22Rv1 (cell line): ENCODE measurements at regions not wholly inside any gene's neighbourhood (a gene's known extent, or its start where the extent isn't known, plus 50 kb on each side); places are given as distances from the start of the nearest gene placed in this dataset.

Experiments
- ZFX ChIP-seq: fragments of 450-650 bp; IDR thresholded peaks from 2 replicates; pipeline ENCODE4 v1.6.1; 2017; ENCODE audit warnings: antibody characterized with exemption, borderline replicate concordance
- TF ChIP-seq, protein P1 (sequence below): fragments of 450-650 bp; IDR thresholded peaks from 2 replicates; pipeline ENCODE4 v1.5.1; 2017; ENCODE audit warnings: mild to moderate bottlenecking

DNA sequence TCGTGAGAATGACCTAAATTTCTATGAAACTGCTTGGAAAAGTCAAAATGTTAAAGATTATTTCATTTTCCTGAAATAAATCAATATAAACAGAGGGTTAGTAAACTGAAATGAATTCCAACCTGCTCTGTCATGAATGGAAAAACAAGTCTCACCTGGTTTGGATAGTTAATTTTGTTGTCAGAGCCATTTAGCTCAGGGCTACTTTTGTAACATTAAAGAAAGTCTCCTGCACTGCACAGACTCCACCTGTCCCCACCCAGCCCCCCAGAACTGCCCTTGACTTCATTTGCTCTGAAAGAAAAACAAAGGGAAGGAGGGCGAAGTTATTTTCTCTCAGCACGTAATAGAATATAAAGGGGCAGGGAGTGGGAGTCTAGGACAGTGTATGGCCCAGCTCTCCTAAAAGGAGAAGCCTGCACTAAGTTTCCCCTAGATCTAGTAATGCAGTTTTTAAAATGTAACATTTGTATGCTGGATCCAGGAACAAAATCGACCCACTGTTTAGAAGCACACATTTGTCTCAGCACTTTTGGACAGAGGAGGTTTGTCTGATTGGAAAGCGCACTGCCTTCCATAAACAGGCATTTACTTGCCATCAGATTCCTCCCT is 54.2 kb upstream of the ACSL3 start:
- TF ChIP-seq, protein P1, sequence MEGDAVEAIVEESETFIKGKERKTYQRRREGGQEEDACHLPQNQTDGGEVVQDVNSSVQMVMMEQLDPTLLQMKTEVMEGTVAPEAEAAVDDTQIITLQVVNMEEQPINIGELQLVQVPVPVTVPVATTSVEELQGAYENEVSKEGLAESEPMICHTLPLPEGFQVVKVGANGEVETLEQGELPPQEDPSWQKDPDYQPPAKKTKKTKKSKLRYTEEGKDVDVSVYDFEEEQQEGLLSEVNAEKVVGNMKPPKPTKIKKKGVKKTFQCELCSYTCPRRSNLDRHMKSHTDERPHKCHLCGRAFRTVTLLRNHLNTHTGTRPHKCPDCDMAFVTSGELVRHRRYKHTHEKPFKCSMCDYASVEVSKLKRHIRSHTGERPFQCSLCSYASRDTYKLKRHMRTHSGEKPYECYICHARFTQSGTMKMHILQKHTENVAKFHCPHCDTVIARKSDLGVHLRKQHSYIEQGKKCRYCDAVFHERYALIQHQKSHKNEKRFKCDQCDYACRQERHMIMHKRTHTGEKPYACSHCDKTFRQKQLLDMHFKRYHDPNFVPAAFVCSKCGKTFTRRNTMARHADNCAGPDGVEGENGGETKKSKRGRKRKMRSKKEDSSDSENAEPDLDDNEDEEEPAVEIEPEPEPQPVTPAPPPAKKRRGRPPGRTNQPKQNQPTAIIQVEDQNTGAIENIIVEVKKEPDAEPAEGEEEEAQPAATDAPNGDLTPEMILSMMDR = no peak
- no peak for TF ChIP-seq ZFX
